ENCODE measurements at regions not wholly inside any gene's neighbourhood (a gene's known extent, or its start where the extent isn't known, plus 50 kb on each side); places are given as distances from the start of the nearest gene placed in this dataset.

DNA sequence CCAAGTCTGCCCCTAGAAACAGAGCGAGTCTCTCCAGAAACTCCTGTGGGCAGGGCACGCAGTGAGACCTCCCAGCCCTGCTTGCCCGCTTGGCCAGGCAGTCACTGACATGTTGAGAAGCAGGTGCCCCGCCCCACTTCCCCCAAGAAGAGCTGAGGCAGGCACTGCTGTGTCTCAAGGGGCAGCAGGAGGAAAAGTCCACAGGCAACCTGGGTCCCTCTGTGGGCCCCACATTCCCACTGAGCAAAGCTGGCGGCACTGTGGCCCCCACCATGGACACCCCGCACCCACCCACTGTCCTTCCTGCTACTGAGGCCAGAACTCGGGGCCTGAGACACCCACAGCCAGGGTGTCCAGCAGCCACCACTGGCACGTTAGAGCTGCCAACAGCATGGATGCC is 137.3 kb upstream of the NKX1-1 start:
- TF ChIP-seq, protein P1, sequence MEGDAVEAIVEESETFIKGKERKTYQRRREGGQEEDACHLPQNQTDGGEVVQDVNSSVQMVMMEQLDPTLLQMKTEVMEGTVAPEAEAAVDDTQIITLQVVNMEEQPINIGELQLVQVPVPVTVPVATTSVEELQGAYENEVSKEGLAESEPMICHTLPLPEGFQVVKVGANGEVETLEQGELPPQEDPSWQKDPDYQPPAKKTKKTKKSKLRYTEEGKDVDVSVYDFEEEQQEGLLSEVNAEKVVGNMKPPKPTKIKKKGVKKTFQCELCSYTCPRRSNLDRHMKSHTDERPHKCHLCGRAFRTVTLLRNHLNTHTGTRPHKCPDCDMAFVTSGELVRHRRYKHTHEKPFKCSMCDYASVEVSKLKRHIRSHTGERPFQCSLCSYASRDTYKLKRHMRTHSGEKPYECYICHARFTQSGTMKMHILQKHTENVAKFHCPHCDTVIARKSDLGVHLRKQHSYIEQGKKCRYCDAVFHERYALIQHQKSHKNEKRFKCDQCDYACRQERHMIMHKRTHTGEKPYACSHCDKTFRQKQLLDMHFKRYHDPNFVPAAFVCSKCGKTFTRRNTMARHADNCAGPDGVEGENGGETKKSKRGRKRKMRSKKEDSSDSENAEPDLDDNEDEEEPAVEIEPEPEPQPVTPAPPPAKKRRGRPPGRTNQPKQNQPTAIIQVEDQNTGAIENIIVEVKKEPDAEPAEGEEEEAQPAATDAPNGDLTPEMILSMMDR (IDR thresholded peaks at IDR 0.05), result no peak
- no peak for TF ChIP-seq POLR2A (IDR thresholded peaks at IDR 0.05)

Measured in uterus (tissue), 2 donors.